HepG2 (cell line): ENCODE measurements at regions not wholly inside any gene's neighbourhood (a gene's known extent, or its start where the extent isn't known, plus 50 kb on each side); places are given as distances from the start of the nearest gene placed in this dataset.

Experiments
- ARID2 ChIP-seq: sonication (generic); formaldehyde crosslinking; IDR thresholded peaks from 2 replicates; pipeline ENCODE4 v1.8.1; 2022; ENCODE audit warnings: mild to moderate bottlenecking, missing genetic modification reagents, borderline replicate concordance
- ARNT2 ChIP-seq: sonication (generic); formaldehyde crosslinking; IDR thresholded peaks from 2 replicates; pipeline ENCODE4 v1.8.0; 2022; ENCODE audit warnings: mild to moderate bottlenecking, low read depth, missing genetic modification reagents, moderate library complexity
- CREM ChIP-seq, 2 experiments: sonication (generic) in 1 of 2; formaldehyde crosslinking in 1 of 2; IDR thresholded peaks; 2 replicates each; pipeline versions ENCODE4 v1.4.0 to v1.6.1; 2016 to 2020; ENCODE audit warnings: antibody characterized with exemption in 1 of 2, mild to moderate bottlenecking in 1 of 2, missing genetic modification reagents in 1 of 2
- DBP ChIP-seq: sonication (generic); formaldehyde crosslinking; IDR thresholded peaks from 2 replicates; pipeline ENCODE4 v1.4.0; 2020; ENCODE audit warnings: missing genetic modification reagents; ENCODE audit errors: not compliant biosample characterization
- KDM3A ChIP-seq: IDR thresholded peaks from 2 replicates; pipeline ENCODE4 v1.6.1; 2018; ENCODE audit warnings: low read depth, missing compliant biosample characterization
- MZF1 ChIP-seq: sonication (generic); formaldehyde crosslinking; IDR thresholded peaks from 2 replicates; pipeline ENCODE4 v1.8.1; 2023; ENCODE audit warnings: mild to moderate bottlenecking, missing genetic modification reagents, borderline replicate concordance
- NAIF1 ChIP-seq: sonication (generic); formaldehyde crosslinking; IDR thresholded peaks from 2 replicates; pipeline ENCODE4 v1.5.0; 2020; ENCODE audit warnings: mild to moderate bottlenecking, missing genetic modification reagents, borderline replicate concordance
- NCOA1 ChIP-seq: sonication (generic); formaldehyde crosslinking; IDR thresholded peaks from 2 replicates; pipeline ENCODE4 v1.9.0; 2021; ENCODE audit warnings: missing genetic modification reagents
- PHF8 ChIP-seq: sonication (generic); formaldehyde crosslinking; IDR thresholded peaks from 2 replicates; pipeline ENCODE4 v1.5.0; 2020; ENCODE audit warnings: missing genetic modification reagents
- STAT5B ChIP-seq: sonication (generic); formaldehyde crosslinking; IDR thresholded peaks from 2 replicates; pipeline ENCODE4 v1.4.0; 2020; ENCODE audit warnings: missing genetic modification reagents
- TBX2 ChIP-seq: sonication (generic); formaldehyde crosslinking; IDR thresholded peaks from 2 replicates; pipeline ENCODE4 v1.5.0; 2020; ENCODE audit warnings: missing genetic modification reagents, mild to moderate bottlenecking, borderline replicate concordance
- TCF12 ChIP-seq, 2 experiments: fragments of 450-650 bp in 1 of 2; sonication (generic) in 1 of 2; formaldehyde crosslinking in 1 of 2; IDR thresholded peaks; 2 replicates each; pipeline versions ENCODE4 v1.6.1 to v1.8.0; 2017 to 2022; ENCODE audit warnings: antibody characterized with exemption in 1 of 2, mild to moderate bottlenecking in 1 of 2, missing genetic modification reagents in 1 of 2, moderate library complexity in 1 of 2
- ZBTB38 ChIP-seq: sonication (generic); formaldehyde crosslinking; IDR thresholded peaks from 2 replicates; pipeline ENCODE4 v1.5.1; 2020; ENCODE audit warnings: mild to moderate bottlenecking, missing genetic modification reagents
- ZFYVE20 ChIP-seq: sonication (generic); formaldehyde crosslinking; IDR thresholded peaks from 2 replicates; pipeline ENCODE4 v1.8.0; 2023; ENCODE audit warnings: low read depth, mild to moderate bottlenecking, moderate library complexity, missing genetic modification reagents, borderline replicate concordance
- ZNF232 ChIP-seq: sonication (generic); formaldehyde crosslinking; IDR thresholded peaks from 2 replicates; pipeline ENCODE4 v1.4.0; 2020; ENCODE audit warnings: missing genetic modification reagents, borderline replicate concordance
- ZNF513 ChIP-seq: sonication (generic); formaldehyde crosslinking; conservative IDR thresholded peaks from 2 replicates; pipeline ENCODE4 v1.5.0; 2020; ENCODE audit warnings: missing genetic modification reagents
- ZNF574 ChIP-seq: sonication (generic); formaldehyde crosslinking; IDR thresholded peaks from 2 replicates; pipeline ENCODE4 v1.4.0; 2020; ENCODE audit warnings: missing genetic modification reagents
- TF ChIP-seq, protein P1 (sequence below): sonication (generic); formaldehyde crosslinking; IDR thresholded peaks from 2 replicates; pipeline ENCODE4 v1.4.0; 2020; ENCODE audit warnings: missing genetic modification reagents

DNA sequence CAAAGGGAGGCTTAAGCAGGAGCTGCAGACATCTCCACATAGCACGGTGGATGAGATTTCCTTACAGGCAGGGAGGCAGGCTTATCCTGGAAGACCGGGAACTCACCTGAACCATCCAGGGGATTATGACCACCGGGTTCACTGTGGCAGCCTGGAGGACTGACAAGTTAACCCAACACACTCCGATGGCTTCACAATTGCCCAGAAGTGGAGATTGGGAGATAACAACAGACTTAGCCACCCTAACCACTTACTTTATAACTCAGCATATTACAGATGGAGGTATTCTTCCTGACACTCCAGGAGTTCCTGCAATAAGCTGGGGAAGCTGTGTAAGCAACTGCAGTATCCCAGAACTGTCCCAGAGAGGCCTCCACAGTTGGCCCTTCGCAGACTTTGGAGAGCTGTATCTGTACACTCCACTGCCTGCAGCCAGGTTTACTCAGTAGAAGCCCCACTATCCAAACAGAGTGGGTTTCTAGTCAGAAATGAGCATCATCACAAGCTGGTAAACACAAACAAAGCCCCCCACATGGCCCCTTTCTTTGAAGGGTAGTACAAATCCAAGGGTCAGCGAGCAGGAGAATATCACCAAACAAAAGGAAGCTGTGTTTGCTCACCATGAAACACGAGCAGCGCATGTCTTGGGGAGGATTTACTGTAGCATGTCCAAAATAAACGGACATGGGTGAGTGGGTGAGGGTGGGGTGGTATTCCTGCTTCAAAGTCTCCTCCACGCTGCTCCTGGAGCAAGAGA is 462.2 kb downstream of the RASEF start (continued):
- TF ChIP-seq ZFYVE20 (CRISPR knock-in tag) = no peak
- TF ChIP-seq ZNF513 (CRISPR knock-in tag) = no peak
- no peak for TF ChIP-seq DBP (CRISPR knock-in tag)
- TF ChIP-seq, protein P1, sequence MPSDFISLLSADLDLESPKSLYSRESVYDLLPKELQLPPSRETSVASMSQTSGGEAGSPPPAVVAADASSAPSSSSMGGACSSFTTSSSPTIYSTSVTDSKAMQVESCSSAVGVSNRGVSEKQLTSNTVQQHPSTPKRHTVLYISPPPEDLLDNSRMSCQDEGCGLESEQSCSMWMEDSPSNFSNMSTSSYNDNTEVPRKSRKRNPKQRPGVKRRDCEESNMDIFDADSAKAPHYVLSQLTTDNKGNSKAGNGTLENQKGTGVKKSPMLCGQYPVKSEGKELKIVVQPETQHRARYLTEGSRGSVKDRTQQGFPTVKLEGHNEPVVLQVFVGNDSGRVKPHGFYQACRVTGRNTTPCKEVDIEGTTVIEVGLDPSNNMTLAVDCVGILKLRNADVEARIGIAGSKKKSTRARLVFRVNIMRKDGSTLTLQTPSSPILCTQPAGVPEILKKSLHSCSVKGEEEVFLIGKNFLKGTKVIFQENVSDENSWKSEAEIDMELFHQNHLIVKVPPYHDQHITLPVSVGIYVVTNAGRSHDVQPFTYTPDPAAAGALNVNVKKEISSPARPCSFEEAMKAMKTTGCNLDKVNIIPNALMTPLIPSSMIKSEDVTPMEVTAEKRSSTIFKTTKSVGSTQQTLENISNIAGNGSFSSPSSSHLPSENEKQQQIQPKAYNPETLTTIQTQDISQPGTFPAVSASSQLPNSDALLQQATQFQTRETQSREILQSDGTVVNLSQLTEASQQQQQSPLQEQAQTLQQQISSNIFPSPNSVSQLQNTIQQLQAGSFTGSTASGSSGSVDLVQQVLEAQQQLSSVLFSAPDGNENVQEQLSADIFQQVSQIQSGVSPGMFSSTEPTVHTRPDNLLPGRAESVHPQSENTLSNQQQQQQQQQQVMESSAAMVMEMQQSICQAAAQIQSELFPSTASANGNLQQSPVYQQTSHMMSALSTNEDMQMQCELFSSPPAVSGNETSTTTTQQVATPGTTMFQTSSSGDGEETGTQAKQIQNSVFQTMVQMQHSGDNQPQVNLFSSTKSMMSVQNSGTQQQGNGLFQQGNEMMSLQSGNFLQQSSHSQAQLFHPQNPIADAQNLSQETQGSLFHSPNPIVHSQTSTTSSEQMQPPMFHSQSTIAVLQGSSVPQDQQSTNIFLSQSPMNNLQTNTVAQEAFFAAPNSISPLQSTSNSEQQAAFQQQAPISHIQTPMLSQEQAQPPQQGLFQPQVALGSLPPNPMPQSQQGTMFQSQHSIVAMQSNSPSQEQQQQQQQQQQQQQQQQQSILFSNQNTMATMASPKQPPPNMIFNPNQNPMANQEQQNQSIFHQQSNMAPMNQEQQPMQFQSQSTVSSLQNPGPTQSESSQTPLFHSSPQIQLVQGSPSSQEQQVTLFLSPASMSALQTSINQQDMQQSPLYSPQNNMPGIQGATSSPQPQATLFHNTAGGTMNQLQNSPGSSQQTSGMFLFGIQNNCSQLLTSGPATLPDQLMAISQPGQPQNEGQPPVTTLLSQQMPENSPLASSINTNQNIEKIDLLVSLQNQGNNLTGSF (CRISPR knock-in tag) = no peak
- TF ChIP-seq ARNT2 (CRISPR knock-in tag) = no peak
- no peak for TF ChIP-seq ZBTB38 (CRISPR knock-in tag)
- no peak for TF ChIP-seq TBX2 (CRISPR knock-in tag)
- peak; percentile 5; the same call in 1 of the 2 replicates for TF ChIP-seq PHF8 (CRISPR knock-in tag)
- TF ChIP-seq TCF12 (IDR thresholded peaks at IDR 0.05) = no peak
- TF ChIP-seq TCF12 (CRISPR knock-in tag; IDR thresholded peaks at IDR 0.05) = no peak
- no peak for TF ChIP-seq MZF1 (CRISPR knock-in tag)
- TF ChIP-seq NAIF1 (CRISPR knock-in tag) = no peak
- no peak for TF ChIP-seq KDM3A (CRISPR knock-in tag)
- peak; percentile 70; the same call in 1 of the 2 replicates for TF ChIP-seq CREM (IDR thresholded peaks at IDR 0.05)
- no peak for TF ChIP-seq CREM (CRISPR knock-in tag; IDR thresholded peaks at IDR 0.05)
- no peak for TF ChIP-seq NCOA1
- TF ChIP-seq ARID2 (CRISPR knock-in tag) = no peak
- TF ChIP-seq ZNF574 (CRISPR knock-in tag) = 0 out of 2 replicates have a peak, but pooled peaks have one; percentile 25
- TF ChIP-seq ZNF232 (CRISPR knock-in tag) = 0 out of 2 replicates have a peak, but pooled peaks have one; percentile 44
- TF ChIP-seq STAT5B = no peak
